Neural cell (in vitro differentiated cells): ENCODE measurements at regions not wholly inside any gene's neighbourhood (a gene's known extent, or its start where the extent isn't known, plus 50 kb on each side); places are given as distances from the start of the nearest gene placed in this dataset.

Experiments
- H2AFZ ChIP-seq: fragments of 200-600, 300-800 bp; sonication (generic), shearing (Covaris generic); 2 replicates; pipeline ENCODE4 v1.6.0; 2014; ENCODE audit warnings: low read depth, mild to moderate bottlenecking, antibody characterized with exemption, low read length, moderate library complexity
- H3F3A ChIP-seq: fragments of 200-600 bp; shearing (Covaris generic); 2 replicates; pipeline ENCODE4 v1.6.1; 2016; ENCODE audit warnings: mild to moderate bottlenecking, moderate library complexity, mixed read lengths, antibody characterized with exemption, low read length; ENCODE audit not compliant: insufficient read depth, poor library complexity, severe bottlenecking
- H3K27ac ChIP-seq: fragments of 200-600, 300-800 bp; sonication (generic), shearing (Covaris generic); 2 replicates; pipeline ENCODE4 v1.5.1; 2014; ENCODE audit warnings: mild to moderate bottlenecking, low read length, moderate library complexity
- H3K27me3 ChIP-seq: fragments of 300-800, 200-600 bp; sonication (generic), shearing (Covaris generic); 2 replicates; pipeline ENCODE4 v1.6.0; 2014; ENCODE audit warnings: mild to moderate bottlenecking, low read depth, low read length, moderate library complexity; ENCODE audit not compliant: insufficient read depth
- H3K36me3 ChIP-seq: fragments of 300-800, 200-600 bp; sonication (generic), shearing (Covaris generic); 2 replicates; pipeline ENCODE4 v1.5.1; 2014; ENCODE audit warnings: mild to moderate bottlenecking, antibody characterized with exemption, low read length, moderate library complexity; ENCODE audit not compliant: insufficient read depth
- H3K4me2 ChIP-seq: fragments of 300-800, 200-600 bp; sonication (generic), shearing (Covaris generic); 2 replicates; pipeline ENCODE4 v1.6.0; 2014; ENCODE audit warnings: mild to moderate bottlenecking, low read length
- H3K4me3 ChIP-seq: fragments of 300-800, 200-600 bp; sonication (generic), shearing (Covaris generic); 2 replicates; pipeline ENCODE4 v1.5.1; 2014; ENCODE audit warnings: mild to moderate bottlenecking, low read length, moderate library complexity
- H3K79me2 ChIP-seq: fragments of 200-600 bp; shearing (Covaris generic); replicated peaks from 2 replicates; pipeline ENCODE4 v1.6.0; 2014; ENCODE audit warnings: mild to moderate bottlenecking, low read length, moderate library complexity; ENCODE audit not compliant: insufficient read depth
- H3K9ac ChIP-seq: fragments of 300-800, 200-600 bp; sonication (generic), shearing (Covaris generic); 2 replicates; pipeline ENCODE4 v1.6.1; 2016; ENCODE audit warnings: mild to moderate bottlenecking, low read length, mixed read lengths
- H3K9me2 ChIP-seq: fragments of 200-600 bp; shearing (Covaris generic); 2 replicates; pipeline ENCODE4 v1.6.1; 2016; ENCODE audit warnings: mild to moderate bottlenecking, low read length, mixed read lengths; ENCODE audit not compliant: insufficient read depth
- H3K9me3 ChIP-seq: fragments of 200-600, 300-800 bp; sonication (generic), shearing (Covaris generic); 2 replicates; pipeline ENCODE4 v1.6.1; 2016; ENCODE audit warnings: mild to moderate bottlenecking, mixed run types, low read length, moderate library complexity, mixed read lengths
- H4K20me1 ChIP-seq: fragments of 200-600 bp; shearing (Covaris generic); 2 replicates; pipeline ENCODE4 v1.6.1; 2016; ENCODE audit warnings: mild to moderate bottlenecking, mixed run types; ENCODE audit not compliant: insufficient read depth
- EP300 ChIP-seq: fragments of 450-650 bp; conservative IDR thresholded peaks from 2 replicates; pipeline ENCODE4 v1.6.1; 2014; ENCODE audit warnings: antibody characterized with exemption, mild to moderate bottlenecking, moderate library complexity; ENCODE audit not compliant: poor library complexity, severe bottlenecking
- EZH2 ChIP-seq: fragments of 200-600, 300-800 bp; shearing (Covaris generic), sonication (generic); IDR thresholded peaks from 2 replicates; pipeline ENCODE4 v1.6.1; 2014; ENCODE audit warnings: antibody characterized with exemption, low read length, borderline replicate concordance, mild to moderate bottlenecking; ENCODE audit not compliant: insufficient read depth, poor library complexity, severe bottlenecking
- MXI1 ChIP-seq: fragments of 450-650 bp; conservative IDR thresholded peaks from 2 replicates; pipeline ENCODE4 v1.6.1; 2014; ENCODE audit warnings: antibody characterized with exemption, mild to moderate bottlenecking; ENCODE audit not compliant: poor library complexity, severe bottlenecking
- TAF1 ChIP-seq: IDR thresholded peaks from 2 replicates; pipeline ENCODE4 v1.6.1; 2012; ENCODE audit warnings: low read depth
- TF ChIP-seq, protein P1 (sequence below): IDR thresholded peaks from 2 replicates; pipeline ENCODE4 v1.6.1; 2012; ENCODE audit warnings: borderline replicate concordance
- TF ChIP-seq, protein P2 (sequence below): fragments of 450-650 bp; IDR thresholded peaks from 2 replicates; pipeline ENCODE4 v1.5.1; 2014; ENCODE audit warnings: antibody characterized with exemption, mild to moderate bottlenecking, moderate library complexity; ENCODE audit not compliant: poor library complexity, severe bottlenecking

DNA sequence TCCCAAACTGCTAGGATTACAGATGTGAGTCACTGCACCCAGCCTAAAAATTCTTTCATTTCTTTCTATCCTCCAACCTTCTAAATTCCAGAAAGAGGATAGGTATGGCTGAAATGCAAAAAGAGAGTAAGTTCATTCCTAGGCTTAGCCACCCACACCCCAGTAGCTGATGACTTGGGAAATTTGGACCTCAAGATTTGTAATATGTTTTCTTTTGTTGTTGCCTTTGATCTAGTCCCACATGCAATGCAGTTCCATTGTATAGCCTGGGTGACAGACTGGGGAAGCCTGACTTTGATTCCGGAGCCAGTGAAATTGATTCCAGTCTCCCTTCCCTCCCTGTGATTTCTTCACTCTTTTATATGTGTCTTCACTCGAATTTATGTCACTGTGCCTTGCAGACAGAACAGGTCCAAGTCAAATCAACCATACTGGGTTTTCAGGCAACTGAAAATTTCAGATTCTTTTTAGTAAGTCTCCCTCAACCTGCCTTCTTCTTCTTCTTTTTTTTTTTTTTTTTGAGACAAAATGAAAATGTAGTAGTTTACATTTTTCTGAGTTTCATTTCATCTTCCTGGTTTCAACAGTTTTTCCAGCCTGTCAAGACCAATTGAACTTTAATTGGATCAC is 176.2 kb upstream of the RBPJ start:
- no peaks in the 10 kb centered on the region for H3K79me2 ChIP-seq
- H2AFZ ChIP-seq = no peak overlapping the region
- no peaks in the 10 kb centered on the region for H3K36me3 ChIP-seq

DNA sequence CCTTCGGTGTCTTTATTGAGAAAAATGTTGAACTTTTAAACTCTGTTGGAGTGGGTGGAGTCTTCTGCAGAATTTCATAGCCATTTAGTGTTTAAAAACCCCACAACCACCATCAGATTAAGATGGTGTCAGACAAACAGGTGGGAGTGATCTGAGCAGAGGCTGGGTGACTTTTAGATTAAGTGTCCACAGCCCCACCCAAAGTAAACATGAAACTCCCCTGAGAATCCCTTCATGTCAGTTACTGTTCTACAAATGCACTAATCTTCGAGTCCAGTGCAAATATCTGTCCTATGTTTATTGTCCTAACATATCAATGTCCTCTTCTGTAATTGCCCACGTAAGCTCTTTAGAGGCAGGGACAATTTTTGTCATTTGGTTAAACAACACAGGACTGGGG is 175.6 kb upstream of the RBPJ start:
- Histone ChIP-seq H3K27me3 (no peaks in the 10 kb centered on the region), H2AFZ (no peak overlapping the region), H3K79me2 (no peaks in the 10 kb centered on the region), H3K36me3 (no peaks in the 10 kb centered on the region), H3K9me2 (no peaks in the 10 kb centered on the region), H3F3A (no peaks in the 10 kb centered on the region), H3K9me3 (no peaks in the 10 kb centered on the region), H4K20me1 (no peaks in the 10 kb centered on the region), H3K27ac (no peak overlapping the region), H3K9ac (no peak overlapping the region), H3K4me3 (no peak overlapping the region), H3K4me2 (no peak overlapping the region)
- TF ChIP-seq EZH2 = no peak
- no peak for TF ChIP-seq EP300
- TF ChIP-seq, protein P1, sequence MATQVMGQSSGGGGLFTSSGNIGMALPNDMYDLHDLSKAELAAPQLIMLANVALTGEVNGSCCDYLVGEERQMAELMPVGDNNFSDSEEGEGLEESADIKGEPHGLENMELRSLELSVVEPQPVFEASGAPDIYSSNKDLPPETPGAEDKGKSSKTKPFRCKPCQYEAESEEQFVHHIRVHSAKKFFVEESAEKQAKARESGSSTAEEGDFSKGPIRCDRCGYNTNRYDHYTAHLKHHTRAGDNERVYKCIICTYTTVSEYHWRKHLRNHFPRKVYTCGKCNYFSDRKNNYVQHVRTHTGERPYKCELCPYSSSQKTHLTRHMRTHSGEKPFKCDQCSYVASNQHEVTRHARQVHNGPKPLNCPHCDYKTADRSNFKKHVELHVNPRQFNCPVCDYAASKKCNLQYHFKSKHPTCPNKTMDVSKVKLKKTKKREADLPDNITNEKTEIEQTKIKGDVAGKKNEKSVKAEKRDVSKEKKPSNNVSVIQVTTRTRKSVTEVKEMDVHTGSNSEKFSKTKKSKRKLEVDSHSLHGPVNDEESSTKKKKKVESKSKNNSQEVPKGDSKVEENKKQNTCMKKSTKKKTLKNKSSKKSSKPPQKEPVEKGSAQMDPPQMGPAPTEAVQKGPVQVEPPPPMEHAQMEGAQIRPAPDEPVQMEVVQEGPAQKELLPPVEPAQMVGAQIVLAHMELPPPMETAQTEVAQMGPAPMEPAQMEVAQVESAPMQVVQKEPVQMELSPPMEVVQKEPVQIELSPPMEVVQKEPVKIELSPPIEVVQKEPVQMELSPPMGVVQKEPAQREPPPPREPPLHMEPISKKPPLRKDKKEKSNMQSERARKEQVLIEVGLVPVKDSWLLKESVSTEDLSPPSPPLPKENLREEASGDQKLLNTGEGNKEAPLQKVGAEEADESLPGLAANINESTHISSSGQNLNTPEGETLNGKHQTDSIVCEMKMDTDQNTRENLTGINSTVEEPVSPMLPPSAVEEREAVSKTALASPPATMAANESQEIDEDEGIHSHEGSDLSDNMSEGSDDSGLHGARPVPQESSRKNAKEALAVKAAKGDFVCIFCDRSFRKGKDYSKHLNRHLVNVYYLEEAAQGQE = no peak
- TF ChIP-seq, protein P2, sequence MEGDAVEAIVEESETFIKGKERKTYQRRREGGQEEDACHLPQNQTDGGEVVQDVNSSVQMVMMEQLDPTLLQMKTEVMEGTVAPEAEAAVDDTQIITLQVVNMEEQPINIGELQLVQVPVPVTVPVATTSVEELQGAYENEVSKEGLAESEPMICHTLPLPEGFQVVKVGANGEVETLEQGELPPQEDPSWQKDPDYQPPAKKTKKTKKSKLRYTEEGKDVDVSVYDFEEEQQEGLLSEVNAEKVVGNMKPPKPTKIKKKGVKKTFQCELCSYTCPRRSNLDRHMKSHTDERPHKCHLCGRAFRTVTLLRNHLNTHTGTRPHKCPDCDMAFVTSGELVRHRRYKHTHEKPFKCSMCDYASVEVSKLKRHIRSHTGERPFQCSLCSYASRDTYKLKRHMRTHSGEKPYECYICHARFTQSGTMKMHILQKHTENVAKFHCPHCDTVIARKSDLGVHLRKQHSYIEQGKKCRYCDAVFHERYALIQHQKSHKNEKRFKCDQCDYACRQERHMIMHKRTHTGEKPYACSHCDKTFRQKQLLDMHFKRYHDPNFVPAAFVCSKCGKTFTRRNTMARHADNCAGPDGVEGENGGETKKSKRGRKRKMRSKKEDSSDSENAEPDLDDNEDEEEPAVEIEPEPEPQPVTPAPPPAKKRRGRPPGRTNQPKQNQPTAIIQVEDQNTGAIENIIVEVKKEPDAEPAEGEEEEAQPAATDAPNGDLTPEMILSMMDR = no peak
- TF ChIP-seq TAF1 = no peak
- TF ChIP-seq MXI1 = no peak

More for the DNA sequence above, 176.2 kb upstream of the RBPJ start:
- Histone ChIP-seq H3F3A (no peaks in the 10 kb centered on the region), H3K27me3 (no peaks in the 10 kb centered on the region), H3K9ac (no peak overlapping the region), H3K9me2 (no peaks in the 10 kb centered on the region), H4K20me1 (no peaks in the 10 kb centered on the region), H3K4me3 (no peak overlapping the region), H3K9me3 (no peaks in the 10 kb centered on the region), H3K4me2 (no peak overlapping the region), H3K27ac (no peak overlapping the region)
- TF ChIP-seq, protein P2 = no peak
